Activated CD4-positive, alpha-beta T cell treated with anti-CD3 and anti-CD28 coated beads, Interleukin-2, Interleukin-4, amounts not matched to agents 100 ng/mL and 50 ng/mL, durations not matched to agents 16 hours and 8 hours (primary cell): ENCODE measurements at regions not wholly inside any gene's neighbourhood (a gene's known extent, or its start where the extent isn't known, plus 50 kb on each side); places are given as distances from the start of the nearest gene placed in this dataset.

Source experiments
- DNase-seq: peaks from one replicate; pipeline ENCODE4 v3.0.0-alpha.2; 2020; ENCODE audit warnings: low spot score

DNA sequence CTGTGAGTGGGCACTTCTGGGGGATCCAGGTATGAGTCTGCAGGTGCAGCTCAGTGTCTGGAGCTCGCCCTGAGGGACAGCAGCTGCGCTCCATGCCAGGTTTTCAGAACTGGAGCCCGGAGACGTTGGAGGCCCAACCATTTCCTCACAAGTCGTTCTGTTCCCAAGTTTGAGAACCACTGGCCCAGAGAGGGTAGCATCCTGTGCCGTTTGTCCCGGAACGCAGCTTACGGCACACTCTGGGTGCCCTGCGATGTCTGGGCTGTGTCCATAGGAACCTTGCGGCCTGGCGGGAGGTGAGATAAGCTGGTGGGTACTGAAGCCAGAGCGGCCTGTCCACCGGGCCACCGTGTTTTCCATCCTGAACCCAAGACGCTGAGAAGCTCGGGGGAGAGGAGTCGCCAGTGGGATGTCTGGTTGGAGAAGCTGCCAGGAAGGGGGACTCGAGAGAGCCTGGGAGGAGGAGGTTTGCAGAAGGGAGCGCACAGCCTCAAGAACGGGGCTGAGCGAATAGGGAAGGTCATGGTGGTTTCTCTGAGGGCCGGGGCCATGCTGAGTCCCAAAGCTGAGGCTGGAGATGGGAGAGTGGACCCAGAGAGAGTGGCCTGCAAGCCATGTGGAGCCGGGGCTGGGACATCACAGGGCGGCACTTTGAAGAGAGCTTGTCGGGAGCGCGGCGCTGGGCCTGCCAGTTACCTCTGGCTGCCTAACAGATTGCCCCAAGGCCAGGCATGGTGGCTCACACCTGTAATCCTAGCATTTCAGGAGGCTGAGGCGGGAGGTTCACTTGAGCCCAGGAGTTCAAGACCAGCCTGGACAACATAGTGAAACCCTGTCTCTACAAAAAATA is 211.0 kb upstream of the GSE1 start:
- DNase-seq: no peak

DNA sequence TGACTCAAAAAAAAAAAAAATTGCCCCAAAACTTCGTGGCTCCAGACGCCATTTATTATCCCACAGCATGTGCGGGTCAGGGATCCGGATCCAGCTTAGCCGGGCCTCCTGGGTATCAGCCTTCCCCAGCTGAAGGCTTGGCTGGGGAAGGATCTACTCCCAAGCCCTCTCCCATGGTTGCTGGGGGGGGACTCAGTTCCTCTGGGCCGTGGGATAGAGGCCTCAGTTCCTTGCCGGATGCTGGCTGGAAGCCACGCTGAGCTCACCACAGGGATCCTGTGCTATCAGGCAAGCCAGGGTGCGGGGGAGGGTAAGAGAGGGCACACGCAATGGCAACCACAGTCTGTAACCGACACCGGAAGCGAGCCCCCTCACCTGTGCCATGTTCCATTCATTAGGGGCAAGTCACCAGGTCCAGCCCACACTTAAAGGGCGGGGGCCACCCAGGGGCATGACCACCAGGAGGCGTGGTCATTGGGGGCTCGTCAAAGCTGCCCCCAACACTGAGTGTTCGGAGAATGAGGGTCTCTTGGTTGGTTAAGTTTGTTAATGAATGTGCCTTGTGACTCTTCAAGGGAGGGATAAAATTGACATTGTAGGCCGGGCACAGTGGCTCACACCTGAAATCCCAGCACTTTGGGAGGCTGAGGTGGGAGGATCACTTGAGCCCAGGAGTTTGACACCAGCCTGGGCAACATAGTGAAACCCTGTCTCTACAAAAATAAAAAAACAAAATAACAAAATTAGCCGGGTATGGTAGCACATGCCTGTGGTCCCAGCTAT is 210.0 kb upstream of the GSE1 start:
- DNase-seq: no peak

GRCh38 chr16:85403693-85404092 is 209.4 kb upstream of the GSE1 start:
- no peak for DNase-seq

- no peak for DNase-seq
Observed at GRCh38 chr16:85412911-85413520, 200.1 kb upstream of the GSE1 start.

GRCh38 chr16:85413691-85414663 is 199.1 kb upstream of the GSE1 start:
- DNase-seq: no peak

DNA sequence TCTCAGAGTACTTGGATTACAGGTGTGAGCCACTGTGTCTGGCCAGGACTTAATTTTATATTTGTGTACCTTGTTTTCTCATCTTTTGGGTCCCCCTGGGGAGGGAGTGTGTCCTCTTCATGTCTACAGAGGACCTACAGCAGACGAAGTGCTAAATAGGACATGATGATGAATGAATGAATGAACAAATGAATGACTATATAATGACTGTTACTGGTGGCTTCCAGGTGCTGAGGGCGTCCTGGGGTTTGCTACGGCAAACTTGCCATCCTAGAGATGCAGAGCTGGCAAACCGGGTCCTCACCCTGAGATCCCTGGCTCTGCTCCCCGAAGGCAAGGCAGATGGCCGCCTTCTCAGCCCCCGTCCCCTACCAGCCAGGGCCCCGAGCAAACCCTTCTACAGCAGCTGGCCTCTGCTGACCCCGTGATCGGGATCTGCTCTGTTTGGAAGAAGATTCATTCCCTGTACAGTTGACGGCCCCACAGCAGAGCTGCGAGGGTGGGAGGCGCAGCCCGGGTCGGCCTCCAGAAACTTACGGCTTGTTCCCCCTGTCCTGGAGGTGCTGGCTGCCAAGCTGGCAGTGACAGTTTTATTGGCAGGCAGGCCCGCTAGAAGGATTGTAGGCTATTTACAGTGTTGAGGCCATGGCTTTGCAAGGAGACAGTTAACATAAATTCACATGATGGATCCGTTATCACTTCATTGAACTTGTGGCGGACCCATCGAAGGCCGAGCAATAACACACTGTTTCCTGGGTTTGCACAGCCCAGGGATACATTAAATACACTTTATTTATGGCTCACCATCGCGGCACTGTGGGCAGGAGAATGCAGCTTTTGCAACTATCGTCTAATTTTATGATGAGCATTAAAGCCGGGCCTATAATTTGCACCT is 197.7 kb upstream of the GSE1 start:
- DNase-seq: no peak

DNA sequence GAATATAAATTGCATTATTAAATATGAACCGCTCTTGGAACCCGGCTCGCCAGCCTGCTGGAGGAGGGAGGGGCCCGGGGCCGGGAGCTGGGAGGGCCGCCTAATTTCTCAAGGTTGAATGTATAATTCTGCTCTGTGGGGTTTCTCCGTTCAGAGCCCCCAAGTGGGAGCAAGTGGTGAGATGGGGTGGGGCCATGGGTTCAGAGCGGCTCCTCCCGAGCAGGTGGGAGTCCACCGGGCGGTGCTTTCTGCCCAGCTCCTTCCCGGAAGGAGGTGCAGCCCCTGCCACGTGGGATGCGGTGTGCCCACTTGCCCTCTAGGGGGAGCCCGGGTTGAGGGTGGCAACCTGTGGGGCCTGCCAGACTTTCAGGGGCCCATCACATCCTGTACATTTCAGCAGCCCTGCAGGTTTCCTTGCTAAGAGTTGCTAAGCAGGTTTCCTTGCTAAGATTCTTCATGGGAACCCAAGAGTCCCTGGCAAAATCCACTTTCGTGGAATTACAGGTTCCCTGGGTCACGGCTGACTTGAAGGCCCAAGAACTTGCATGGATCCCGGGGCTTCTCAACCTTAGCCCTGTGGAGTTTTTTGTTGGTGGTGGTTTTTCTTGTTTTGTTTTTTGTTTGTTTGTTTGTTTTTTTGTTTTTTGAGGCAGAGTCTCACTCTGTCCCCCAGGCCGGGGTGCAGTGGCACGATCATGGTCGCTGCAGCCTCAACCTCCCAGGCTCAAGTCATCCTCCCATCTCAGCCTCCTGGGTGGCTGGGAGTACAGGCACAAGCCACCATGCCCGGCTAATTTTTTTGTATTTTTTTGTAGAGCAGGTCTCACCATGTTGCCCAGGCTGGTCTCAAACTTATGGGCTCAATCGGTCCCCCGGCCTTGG is 196.7 kb upstream of the GSE1 start:
- peak; percentile 84 for DNase-seq

DNA sequence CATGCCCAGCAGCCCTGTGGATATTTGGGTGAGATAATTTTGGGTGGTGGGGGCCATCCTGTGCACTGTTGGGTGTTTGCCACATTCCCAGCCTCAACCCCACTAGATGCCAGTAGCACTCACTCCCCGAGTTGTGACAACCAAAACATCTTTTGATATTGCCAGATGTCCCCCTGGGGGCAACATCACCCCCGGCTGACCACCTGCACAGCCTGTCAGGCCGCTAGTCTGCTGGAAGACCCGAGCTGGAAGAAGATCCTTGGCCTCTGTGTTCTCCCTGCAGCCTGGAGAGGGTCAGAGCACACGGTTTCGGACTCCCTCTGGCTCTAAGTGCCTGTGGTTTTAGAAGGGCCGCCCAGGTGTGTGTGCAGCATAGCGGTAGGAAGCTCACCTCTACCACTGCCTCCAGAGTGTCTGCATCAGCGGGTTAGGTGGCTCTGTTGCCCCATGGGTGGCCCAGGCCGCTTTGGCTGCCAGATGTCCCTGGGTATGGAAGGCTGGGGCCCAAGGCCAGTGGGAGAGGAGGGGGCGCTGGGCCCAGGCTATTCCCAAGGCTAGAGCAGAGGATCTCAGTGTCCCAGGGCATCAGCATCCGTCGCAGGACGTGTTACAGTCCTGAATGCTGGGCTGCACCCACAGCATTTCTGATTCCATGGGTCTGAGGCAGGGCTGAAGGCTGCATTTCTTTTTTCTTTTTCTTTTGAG is 195.8 kb upstream of the GSE1 start:
- DNase-seq: no peak

- DNase-seq: no peak
Observed at GRCh38 chr16:85418978-85419491, 194.1 kb upstream of the GSE1 start.

DNA sequence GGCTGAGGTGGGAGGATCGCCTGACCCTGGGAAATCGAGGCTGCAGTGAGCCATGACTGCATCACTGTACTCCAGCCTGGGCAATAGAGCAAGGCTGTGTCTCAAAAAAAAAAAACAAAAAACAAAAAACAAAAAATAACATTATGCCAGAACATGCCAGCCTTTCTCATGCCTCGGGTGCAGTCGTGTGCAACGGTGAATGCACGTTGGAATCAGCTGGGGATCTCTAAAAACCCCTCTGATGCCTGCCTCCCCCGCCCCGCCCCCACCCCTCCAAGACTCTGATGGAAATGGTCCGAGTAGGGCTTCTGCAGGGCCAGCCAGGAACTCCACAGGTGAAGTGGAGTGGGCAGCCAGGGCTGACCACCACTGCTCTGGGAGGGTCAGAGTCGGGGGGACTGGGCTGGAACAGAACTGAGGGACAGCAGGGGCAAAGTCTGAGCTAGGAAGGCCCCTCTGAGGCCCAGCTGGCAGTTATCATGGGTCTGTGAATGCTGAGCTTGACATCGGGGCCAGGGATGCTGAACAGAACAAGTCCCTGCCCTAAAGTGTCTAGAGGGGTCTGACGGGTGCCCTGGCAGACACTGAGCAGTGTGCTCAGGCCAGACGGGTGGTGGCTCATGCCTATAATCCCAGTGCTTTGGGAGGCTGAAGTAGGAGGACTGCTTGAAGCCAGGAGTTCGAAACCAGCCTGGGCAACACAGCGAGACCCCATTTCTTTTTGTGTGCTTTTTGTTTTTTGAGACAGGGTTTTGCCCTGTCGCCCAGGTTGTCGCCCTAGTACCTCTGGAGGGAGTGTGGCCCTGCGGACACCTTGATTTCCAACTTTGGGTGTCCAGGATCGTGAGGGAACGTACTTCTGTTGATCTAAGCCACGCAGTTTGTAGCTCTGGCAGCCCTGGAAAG is 193.4 kb upstream of the GSE1 start:
- DNase-seq: no peak

- DNase-seq: peak; percentile 77
Observed at GRCh38 chr16:85420501-85421337, 192.4 kb upstream of the GSE1 start.

- no peak for DNase-seq
Observed at GRCh38 chr16:85421338-85422195, 191.6 kb upstream of the GSE1 start.

GRCh38 chr16:85422196-85422631 is 190.9 kb upstream of the GSE1 start:
- DNase-seq: no peak

DNA sequence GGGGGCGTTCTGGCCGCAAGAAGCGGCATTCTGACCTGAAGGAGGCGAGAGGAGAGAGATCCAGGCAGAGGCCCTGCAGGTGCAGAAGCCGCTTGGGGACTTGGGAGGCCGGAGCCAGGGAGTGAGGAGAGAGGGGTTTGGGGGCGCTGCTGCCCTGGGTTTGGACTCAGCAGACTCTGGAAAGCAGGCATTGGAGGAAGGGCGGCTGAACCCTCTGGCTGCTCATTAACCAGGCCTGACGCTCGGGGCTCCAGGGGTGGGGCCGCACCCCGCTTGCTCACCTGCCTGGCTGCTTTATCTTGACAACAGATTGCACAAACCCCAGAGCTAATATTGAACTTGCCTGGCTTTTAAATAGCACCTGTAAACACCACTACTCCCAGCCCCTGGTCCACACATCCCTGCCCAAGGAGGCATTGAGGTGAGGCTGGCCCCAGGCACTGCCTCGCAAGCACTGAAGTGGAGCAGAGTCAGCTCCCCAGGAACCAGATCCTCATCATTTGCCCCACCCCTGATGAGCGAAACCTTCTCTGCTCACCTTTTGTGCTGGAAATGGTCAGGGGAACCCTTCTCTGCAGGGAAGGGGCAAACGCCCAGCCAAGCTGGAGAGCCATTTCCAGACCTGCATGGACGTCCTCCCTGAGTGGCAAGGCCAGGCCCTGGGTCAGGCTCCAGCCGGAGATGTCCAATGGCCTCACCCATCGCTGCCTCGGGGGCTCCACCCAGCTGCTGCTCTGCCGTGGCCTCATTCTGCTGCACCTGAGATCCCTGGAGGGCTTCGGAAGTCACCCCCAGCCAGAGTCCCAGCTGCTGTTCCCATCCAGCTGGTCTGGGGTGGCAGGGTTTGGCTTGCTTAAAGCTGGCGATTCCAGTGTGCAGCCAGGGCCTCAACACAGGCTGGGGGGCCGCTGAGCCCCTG is 190.2 kb upstream of the GSE1 start:
- no peak for DNase-seq

DNA sequence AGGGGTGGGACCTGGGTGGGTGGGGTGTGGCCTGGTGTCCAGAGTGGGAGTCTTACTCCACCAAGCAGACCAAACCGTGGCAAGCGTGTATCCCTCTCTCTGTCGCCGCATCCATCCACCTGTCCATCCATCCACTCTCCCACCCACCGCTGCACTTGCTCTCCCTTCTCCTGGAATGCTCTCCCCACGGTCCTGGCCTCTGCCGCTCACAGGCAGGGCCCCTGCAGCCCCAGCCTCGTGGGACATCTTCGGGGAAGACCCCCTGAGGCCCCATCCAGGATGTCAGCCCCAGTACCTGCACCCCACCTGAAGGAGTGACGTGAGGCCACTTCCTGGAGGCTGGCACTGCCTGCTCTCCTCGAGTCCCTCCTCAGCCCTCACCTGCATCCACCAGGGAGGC is 189.5 kb upstream of the GSE1 start:
- no peak for DNase-seq
